HG02759 (cell line): ENCODE measurements at regions not wholly inside any gene's neighbourhood (a gene's known extent, or its start where the extent isn't known, plus 50 kb on each side); places are given as distances from the start of the nearest gene placed in this dataset.
"Not testable (repeated sequence)": the region's sequence is repeated elsewhere in the genome, so short reads cannot be mapped to it uniquely, and the experiment has no call there.

Experiments used
- ATAC-seq: cut with Tn5 transposase; IDR thresholded peaks from one replicate; pipeline ENCODE4 v1.9.1; 2021; ENCODE audit warnings: mild to moderate bottlenecking, moderate library complexity; ENCODE audit not compliant: unreplicated experiment

GRCh38 chr14:62455446-62455845, 589.8 kb downstream of the KCNH5 start:
- ATAC-seq, result no peak

GRCh38 chr14:62462988-62463387, 582.3 kb downstream of the KCNH5 start:
- no peak for ATAC-seq

GRCh38 chr14:62468946-62469345, 576.3 kb downstream of the KCNH5 start:
- no peak for ATAC-seq

GRCh38 chr14:62470935-62471334, 574.3 kb downstream of the KCNH5 start:
- no peak for ATAC-seq

GRCh38 chr14:62491146-62491545, 554.1 kb downstream of the KCNH5 start:
- ATAC-seq, result no peak

- ATAC-seq, result no peak
Observed at GRCh38 chr14:62497708-62498107, 547.5 kb downstream of the KCNH5 start.

- no peak for ATAC-seq
Observed at GRCh38 chr14:62501021-62501750, 544.1 kb downstream of the KCNH5 start.

- ATAC-seq, result no peak
Observed at GRCh38 chr14:62505045-62505444, 540.2 kb downstream of the KCNH5 start.

GRCh38 chr14:62521309-62521708, 523.9 kb downstream of the KCNH5 start:
- ATAC-seq, result not testable (repeated sequence)

GRCh38 chr14:62528296-62528695, 517.0 kb downstream of the KCNH5 start:
- ATAC-seq, result no peak

- no peak for ATAC-seq
Observed at GRCh38 chr14:62532181-62532580, 513.1 kb downstream of the KCNH5 start.

GRCh38 chr14:62546862-62547474, 498.3 kb downstream of the KCNH5 start:
- no peak for ATAC-seq

GRCh38 chr14:62557416-62557815, 487.8 kb downstream of the KCNH5 start:
- no peak for ATAC-seq

- ATAC-seq, result no peak
Observed at GRCh38 chr14:62558451-62558850, 486.8 kb downstream of the KCNH5 start.

GRCh38 chr14:62585247-62585646, 460.0 kb downstream of the KCNH5 start:
- ATAC-seq, result no peak

- no peak for ATAC-seq
Observed at GRCh38 chr14:62592877-62593276, 452.4 kb downstream of the KCNH5 start.

GRCh38 chr14:62597143-62597542, 448.1 kb downstream of the KCNH5 start:
- no peak for ATAC-seq

- no peak for ATAC-seq
Observed at GRCh38 chr14:62599616-62600385, 445.5 kb downstream of the KCNH5 start.

- ATAC-seq, result no peak
Observed at GRCh38 chr14:62602712-62603111, 442.5 kb downstream of the KCNH5 start.

GRCh38 chr14:62604524-62604923, 440.7 kb downstream of the KCNH5 start:
- ATAC-seq, result no peak

GRCh38 chr14:62614122-62614521, 431.1 kb downstream of the KCNH5 start:
- ATAC-seq, result no peak

- ATAC-seq, result no peak
Observed at GRCh38 chr14:62616668-62617067, 428.6 kb downstream of the KCNH5 start.
